Neural progenitor cell (in vitro differentiated cells): ENCODE measurements at regions not wholly inside any gene's neighbourhood (a gene's known extent, or its start where the extent isn't known, plus 50 kb on each side); places are given as distances from the start of the nearest gene placed in this dataset.

Source experiments
- CTCF ChIP-seq: fragments of 200-600 bp; sonication (generic); IDR thresholded peaks from 2 replicates; pipeline ENCODE4 v1.5.1; 2017; ENCODE audit warnings: antibody characterized with exemption, mild to moderate bottlenecking
- EZH2 ChIP-seq: fragments of 200-600 bp; sonication (generic); IDR thresholded peaks from 2 replicates; pipeline ENCODE4 v1.6.1; 2017; ENCODE audit warnings: antibody characterized with exemption, mild to moderate bottlenecking, moderate library complexity
- EZH2phosphoT487 ChIP-seq: fragments of 200-600 bp; sonication (generic); IDR thresholded peaks from 2 replicates; pipeline ENCODE4 v1.6.1; 2017; ENCODE audit warnings: antibody characterized with exemption

- no peak for TF ChIP-seq CTCF
- TF ChIP-seq EZH2phosphoT487 = no peak
- TF ChIP-seq EZH2 = no peak
Measured at GRCh38 chr3:117409256-117409655, 699.7 kb downstream of the TUSC7 start.
